HG02943 (cell line): ENCODE measurements at regions not wholly inside any gene's neighbourhood (a gene's known extent, or its start where the extent isn't known, plus 50 kb on each side); places are given as distances from the start of the nearest gene placed in this dataset.
"Not testable (repeated sequence)": the region's sequence is repeated elsewhere in the genome, so short reads cannot be mapped to it uniquely, and the experiment has no call there.

Experiments used
- ATAC-seq: cut with Tn5 transposase; IDR thresholded peaks from one replicate; pipeline ENCODE4 v1.9.1; 2021; ENCODE audit warnings: mild to moderate bottlenecking, low read depth, moderate library complexity; ENCODE audit not compliant: unreplicated experiment

- no peak for ATAC-seq
Observed at GRCh38 chr2:228540976-228541375, 359.5 kb upstream of the SPHKAP start.

DNA sequence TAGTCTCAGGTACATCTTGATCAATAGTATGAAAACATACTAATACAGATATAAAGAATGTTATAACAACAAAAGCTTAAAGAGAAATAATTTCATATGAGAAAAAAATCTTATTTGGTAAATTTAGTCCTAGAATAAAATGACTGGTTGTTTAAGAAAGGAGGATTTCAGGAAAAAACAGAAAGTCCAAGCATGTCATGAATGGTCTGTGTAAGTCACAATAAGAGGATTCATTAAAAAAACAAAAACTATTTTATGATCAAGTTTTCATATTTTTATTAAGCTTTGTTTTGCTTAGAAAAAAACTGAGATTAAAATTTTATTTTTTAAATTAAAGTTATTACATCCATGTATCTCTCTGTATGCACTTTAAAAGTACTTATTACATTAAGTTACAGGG is 353.9 kb upstream of the SPHKAP start:
- ATAC-seq = no peak

DNA sequence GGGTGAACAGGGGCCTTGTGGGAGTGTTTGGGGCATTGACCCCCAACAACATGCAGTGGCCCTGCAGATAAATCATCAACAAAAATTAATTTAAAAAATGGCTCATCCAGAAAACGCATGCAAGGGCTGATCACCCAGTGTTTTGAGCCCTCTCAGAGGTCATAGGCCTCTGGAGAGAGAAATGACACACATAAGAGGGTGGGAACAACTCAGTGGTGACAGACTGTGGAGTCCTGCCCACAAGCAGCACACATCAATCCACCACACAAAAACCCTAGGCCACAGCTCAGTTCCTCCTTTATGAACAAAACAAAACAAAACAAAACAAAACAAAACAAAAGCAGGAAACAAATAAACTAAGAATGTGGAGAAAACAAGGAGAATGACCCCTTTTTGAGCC is 351.7 kb upstream of the SPHKAP start:
- ATAC-seq = no peak

DNA sequence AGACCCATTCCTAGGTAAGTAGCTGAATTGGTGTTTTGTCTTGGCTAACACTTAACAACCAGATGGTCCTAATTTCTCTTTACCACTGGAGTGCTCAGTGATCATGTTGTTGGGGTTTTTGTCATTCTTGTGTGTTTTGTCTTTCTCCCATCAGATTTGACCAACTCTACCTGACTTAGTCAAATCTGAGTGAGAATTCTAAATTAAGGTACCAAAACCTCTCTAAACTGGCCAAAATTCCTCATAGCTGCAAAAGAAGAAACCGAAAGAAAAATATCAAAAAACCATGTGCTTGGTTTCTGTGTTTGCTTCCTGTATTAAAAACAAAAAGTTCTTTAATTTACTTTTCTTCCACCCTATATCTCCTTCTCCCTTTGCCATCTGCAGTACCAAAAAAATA is 350.7 kb upstream of the SPHKAP start:
- no peak for ATAC-seq

DNA sequence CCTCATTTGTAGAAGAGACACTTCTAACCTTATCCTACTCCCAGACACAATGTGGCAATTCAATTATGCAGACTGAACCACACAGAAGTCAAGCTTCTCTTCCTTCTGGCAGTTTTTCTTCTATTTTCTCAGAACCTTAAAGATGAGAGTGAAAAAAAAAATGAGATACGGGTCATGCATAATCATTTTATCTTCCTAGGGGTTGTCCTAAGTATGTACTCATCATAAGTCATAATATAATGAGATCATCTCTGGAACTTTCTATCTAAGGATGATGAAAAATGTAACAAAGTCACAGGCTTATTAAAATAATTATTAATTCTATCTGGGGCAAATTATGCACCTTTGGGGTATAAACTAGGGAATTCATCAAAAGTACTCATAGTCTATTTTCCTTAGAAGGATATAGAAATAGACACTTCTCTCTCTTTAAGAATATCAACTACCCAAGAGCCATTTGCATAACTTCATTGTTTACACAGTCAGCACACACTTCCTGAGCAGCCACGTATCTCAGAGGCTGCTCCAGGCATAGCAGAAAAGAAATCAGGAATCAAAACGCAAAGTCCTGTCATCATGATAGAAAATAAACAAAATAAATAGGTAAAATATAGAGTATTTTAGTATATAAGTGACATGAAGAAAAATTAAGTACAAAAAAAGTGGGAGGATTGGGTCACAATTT is 345.9 kb upstream of the SPHKAP start:
- no peak for ATAC-seq

DNA sequence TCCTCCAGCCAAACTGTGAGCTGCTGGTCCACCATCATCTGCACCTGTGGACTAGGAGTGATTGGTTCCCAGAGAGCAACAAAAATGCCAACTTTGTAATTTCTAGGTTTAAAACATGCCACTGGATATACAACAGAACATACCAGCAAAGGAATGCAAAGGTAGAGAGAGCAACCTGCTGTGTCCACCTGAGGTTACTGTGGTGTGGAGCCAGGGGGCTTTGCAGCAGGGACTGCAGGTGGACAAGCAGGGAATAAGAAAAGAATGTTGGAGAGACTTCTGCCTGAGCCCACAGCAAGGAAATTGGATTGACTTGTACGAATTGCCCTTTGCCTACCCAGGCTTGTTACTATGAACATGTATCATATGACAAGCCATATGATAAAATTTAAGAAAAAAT is 345.2 kb upstream of the SPHKAP start:
- ATAC-seq = no peak

- no peak for ATAC-seq
Observed at GRCh38 chr2:228522977-228523376, 341.5 kb upstream of the SPHKAP start.

DNA sequence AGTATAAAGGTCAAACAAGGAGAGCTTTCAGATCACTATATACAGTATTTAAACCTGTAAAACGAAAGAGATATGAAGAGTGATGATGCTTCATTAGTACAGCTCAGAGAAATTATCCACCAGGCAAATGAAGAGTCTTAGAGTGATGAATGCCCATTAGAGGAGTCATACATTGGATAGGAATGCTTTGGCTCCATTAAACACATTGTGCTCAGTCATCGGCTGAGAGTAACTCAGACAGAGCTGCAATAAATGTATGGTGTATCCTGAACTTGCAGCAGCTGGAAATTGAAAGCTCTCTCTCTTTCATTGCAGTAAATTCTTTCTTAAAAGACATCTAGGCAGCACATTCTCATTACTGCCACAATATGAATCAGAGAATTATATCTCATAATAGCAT is 340.8 kb upstream of the SPHKAP start:
- ATAC-seq = no peak

DNA sequence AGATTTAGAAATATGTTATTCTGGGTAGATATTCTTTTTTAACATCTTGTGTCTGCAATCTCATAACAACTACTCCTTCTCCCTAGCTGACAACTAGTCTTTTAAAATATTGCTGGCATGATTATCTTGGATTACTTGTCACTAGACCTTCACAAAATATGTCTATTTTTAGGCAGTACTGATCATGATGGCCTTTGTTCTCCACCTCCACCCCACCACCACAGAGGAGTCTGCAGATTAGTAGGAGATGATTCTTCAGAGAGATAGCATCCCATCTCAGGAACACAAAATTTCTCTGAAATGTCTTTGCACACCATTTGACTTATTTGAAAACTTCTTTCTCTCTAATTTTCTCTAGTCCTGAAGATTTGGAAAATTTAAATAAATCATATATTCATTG is 338.1 kb upstream of the SPHKAP start:
- no peak for ATAC-seq

- no peak for ATAC-seq
Observed at GRCh38 chr2:228516019-228516418, 334.5 kb upstream of the SPHKAP start.

GRCh38 chr2:228513480-228513879 is 332.0 kb upstream of the SPHKAP start:
- not testable (repeated sequence) for ATAC-seq

DNA sequence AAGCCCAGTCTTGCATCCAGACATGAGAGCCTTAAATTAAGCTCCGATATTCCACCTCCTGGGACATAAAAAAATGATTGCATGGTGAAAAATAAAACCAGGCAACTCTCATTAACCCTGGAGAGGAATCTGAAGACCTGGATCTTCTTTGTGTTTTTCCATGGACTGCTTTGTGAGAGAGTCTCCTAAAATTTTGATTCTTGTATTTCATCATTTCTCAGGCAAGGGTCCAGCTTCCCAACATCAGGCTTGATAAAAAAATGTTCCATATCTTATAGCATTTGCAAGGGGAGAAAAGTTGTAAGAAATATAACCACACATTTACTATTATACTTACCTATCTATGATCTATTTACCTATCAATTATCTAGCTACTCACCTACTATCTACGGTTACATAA is 327.5 kb upstream of the SPHKAP start:
- no peak for ATAC-seq

DNA sequence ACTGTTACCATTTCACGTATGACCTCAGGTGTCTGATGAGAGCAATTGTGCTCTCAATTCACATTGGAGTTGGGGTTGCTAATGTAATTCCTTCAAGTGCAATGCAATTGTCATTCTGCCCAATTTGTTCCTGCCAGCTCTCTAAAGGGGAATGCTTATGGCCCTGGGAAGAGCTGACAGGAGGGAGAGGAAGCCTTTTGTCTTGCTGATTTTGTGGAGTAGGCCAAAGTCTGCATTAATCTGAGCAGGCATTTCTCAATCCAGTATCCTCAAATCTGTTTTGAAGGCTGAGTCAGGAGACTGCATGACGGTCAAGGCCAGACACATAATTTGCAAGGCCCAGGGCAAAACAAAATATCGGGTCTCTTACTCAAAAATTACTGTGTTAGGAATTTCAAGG is 326.4 kb upstream of the SPHKAP start:
- no peak for ATAC-seq

DNA sequence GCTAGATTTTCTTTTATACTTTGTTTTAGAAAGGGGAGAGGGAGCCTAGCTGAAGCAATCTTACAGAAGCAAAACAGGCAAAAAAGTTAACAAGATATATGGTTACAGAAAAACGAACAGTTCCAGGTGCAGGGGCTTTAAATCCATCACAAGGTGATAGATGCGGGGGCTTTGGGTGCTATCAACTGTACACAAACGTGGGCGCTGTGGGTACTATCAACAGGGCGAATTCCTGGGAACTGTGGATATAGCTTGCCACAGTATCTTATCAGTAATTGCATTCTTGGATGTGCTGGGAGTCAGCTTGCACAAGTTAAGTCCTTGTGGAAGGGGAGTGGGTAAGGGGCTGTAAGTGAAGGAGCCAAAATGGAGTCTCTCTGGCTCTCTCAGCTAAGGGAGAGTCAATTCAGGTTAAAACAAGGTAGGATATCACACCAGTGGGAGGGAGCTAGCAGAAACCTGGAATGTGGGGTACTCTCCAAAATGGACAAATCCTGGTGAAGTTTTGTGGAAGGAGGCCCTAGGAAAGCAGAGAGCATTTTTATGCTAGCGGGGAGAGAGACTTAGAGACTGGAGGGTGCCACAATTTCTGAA is 325.8 kb upstream of the SPHKAP start:
- ATAC-seq = no peak

DNA sequence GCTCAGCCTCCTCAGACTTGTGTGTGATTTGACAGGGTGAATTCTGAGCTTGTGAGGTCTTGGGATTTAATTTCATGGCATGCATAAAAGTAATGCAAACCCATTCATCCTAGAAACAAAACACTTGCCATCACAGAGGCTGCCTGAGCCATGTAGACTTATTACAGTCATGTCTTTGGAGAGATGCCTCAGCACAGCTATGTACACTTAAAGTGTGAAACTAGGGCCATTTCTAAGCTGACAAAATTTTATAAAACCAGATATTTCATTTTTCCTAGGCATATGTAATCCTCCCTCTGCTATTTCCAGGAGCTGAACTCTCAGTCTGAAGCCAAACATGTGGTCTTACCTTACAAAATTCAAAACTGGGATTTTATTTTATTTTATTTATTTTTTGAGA is 322.2 kb upstream of the SPHKAP start:
- no peak for ATAC-seq

DNA sequence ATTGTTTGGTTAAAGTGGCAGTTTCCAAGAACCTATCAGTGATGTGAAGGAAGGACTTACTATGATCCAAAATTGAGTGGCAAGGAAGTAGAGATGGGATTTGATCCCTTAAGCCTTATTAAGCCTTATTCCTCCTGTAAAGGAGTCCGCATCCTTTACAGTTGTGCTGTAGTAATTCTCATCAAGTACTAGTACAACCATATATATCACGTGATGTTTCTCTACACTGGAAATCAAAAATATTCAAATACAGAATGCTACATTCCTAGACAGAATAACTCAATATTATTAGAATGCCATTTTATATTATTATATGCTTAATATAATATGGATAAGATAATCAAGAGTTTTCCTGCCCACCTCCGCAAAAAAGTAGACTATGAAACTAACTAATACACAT is 312.4 kb upstream of the SPHKAP start:
- ATAC-seq = no peak

GRCh38 chr2:228479014-228479413 is 297.5 kb upstream of the SPHKAP start:
- ATAC-seq = no peak

- ATAC-seq = no peak
Observed at GRCh38 chr2:228474466-228474865, 293.0 kb upstream of the SPHKAP start.

GRCh38 chr2:228469721-228470120 is 288.2 kb upstream of the SPHKAP start:
- no peak for ATAC-seq

DNA sequence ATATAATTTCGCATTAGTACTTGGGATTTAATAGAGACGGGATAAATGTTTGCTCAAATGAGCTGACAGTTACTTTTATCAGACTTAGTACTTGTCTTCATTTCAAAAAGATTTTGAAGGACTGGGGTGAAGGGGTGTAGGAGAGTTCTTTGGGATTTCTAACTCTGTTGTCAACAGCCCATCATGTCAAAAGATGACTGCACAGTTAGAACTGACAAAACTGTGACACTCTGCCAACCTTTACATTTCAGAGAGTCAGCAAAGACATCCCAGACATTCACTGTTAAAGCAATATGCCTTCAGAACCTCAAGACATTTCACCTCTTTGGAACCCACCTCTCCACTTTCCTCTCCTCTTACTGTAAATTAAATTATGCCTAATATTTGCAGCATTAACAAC is 285.4 kb upstream of the SPHKAP start:
- no peak for ATAC-seq

DNA sequence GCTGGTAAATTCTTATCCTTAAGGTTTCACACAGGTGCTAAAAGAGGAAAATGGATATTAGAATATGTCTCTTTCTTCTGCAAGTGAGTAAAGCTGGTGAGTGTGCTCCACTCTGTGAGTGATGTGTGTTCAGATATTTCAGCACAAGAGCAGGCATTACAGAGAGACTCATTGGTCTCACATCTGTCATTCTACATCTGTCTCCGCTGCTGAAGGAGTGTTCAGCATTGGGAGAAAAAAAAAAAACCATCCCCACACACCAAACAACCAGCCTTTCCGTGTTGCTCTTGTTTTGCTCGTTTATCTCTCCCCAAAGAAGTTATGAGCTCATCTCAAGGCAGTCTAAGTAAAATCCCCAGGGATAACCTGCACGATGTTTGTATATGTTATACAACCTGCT is 283.9 kb upstream of the SPHKAP start:
- no peak for ATAC-seq

- no peak for ATAC-seq
Observed at GRCh38 chr2:228458364-228458763, 276.9 kb upstream of the SPHKAP start.
